CD4-positive, alpha-beta T cell treated with Interleukin-10 for 1 hour (primary cell): ENCODE measurements at regions not wholly inside any gene's neighbourhood (a gene's known extent, or its start where the extent isn't known, plus 50 kb on each side); places are given as distances from the start of the nearest gene placed in this dataset.

Experiments used
- DNase-seq: peaks from one replicate; pipeline ENCODE4 v3.0.0-alpha.2; 2020

DNA sequence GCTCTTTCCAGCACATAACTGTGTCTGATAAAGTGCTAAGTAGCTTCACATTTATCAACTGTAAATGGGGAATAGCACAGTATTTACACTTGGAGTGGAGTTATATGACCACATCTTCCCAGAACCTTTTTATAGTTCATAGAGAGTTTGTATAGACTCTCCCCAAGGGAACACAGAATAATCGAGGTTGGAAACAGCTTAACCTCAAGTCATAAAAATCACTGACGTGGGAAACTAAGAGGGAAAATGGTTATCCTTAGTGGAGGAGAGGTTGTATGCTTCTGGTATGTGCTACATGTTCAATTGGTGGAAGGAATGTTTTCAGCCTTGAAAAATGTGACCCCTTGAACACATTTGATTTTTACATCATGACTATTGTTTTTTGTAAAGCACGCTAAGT lies 167.9 kb upstream of the KIAA1217 start:
- no peak for DNase-seq

DNA sequence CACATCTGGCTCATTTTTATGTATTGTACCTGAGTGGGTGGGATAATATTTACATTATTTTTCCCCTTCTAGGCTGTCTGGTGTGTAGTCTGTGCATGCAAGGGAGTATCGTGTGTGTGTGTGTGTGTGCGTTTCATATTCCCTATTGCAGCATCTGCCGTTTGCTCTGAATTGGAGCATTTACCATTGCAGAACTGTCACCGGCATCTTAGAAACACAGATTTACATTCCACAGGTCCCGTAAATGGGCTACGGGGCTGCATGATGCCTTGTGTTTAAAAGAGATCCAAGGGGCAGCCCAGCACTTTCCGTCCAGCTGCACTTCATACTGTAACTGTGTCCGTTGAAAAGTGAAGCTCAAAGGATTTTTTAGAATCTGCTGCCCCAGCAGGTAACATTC lies 167.1 kb upstream of the KIAA1217 start:
- DNase-seq, result no peak

GRCh38 chr10:24042884-24043283 lies 166.1 kb upstream of the KIAA1217 start:
- no peak for DNase-seq

- no peak for DNase-seq
These were observed 162.9 kb upstream of the KIAA1217 start for GRCh38 chr10:24046060-24046459.

DNA sequence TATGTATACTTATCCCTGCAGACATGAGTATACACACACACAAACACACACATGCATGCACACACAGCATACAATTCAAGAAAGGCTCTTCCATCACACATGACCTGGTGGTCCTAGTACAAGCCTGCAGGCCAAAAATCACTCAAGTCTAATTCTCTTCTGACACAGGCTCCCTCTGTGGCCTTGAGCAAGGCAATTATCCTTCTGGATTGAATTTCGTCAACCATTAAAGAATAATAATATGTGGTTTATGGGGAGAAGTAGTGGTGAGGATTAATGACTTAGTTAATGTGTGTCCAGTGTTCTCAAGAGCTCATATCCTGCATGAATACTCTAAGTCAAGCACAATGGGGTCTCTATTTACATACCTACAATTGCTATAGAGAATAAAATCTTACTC lies 161.8 kb upstream of the KIAA1217 start:
- no peak for DNase-seq

- DNase-seq, result no peak
These were observed 154.5 kb upstream of the KIAA1217 start for GRCh38 chr10:24054421-24054820.

DNA sequence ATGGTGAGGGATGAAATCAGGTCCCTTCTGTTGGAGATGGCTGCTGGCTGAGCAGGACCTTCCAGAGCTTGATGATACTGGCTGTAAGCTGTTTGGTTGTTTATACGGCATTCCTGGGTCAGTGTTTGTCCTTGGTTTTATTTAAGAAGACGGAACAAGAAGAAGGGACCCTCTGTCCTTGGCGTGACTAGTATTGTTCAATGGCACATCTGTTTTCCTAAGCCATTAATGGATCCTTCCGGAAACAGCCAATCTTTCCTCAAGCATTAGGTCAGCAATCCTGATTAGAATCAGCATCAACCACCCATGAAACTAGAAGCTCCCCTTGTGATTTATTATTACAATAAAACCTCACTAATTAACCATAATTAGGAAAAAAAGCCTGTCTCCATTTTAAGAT lies 128.7 kb upstream of the KIAA1217 start:
- no peak for DNase-seq

DNA sequence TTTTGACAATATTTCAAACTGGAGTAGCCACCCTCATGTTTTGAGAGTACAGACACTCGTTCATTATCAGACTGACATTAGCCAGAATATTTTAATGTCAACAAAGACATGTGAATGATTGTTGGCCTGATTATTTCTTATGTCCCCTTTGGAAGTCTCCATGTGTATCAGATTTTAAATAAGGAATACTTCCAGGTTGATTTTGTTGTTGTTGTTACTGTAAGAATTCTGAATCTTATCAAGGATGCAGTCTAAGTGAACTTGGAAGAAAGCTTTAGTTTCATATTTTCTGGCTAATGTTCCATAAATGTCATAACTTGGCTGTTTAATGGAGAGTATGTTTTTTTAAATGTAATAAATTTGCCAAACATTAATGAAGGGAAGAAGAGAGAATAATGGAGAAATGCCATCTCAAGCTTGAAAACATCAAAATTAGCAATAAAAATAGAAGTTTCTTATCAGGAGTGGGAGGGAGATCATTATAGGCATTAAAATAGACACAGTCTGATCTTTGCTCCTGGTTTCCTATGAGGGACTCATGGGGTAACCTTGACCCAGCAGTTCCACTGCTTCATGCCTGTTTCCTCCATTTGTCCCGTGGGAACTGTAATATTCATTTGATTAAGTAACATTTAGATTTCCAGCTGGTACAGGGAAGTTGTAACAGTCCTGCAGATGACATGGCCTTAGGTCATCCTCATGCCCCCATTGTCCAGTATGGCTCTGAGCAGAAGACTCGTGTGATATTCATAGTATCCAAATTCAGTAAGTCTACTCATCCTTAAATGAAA lies 122.4 kb upstream of the KIAA1217 start:
- no peak for DNase-seq

- DNase-seq, result no peak
These were observed 117.7 kb upstream of the KIAA1217 start for GRCh38 chr10:24091256-24091655.

DNA sequence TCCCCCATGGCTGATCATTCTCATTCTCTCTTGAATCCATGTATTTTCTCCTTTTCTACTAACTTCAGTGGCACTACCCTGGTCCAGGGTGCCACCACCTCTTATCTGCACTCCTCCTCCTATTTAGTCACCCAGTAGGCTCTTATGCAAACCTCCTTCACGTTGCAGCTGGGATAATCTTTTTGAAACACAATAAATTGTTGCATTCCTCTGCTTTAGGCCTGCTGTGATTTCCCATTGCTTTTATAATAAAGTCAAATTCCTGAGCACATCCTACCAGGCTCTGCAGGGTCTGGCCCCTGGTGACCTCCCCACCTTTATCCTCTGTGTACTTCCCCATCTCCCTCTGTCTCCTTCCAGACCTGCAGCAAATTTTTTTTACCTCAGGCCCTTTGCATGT lies 112.7 kb upstream of the KIAA1217 start:
- DNase-seq, result no peak

- no peak for DNase-seq
These were observed 111.2 kb upstream of the KIAA1217 start for GRCh38 chr10:24097751-24098207.

- no peak for DNase-seq
These were observed 104.0 kb upstream of the KIAA1217 start for GRCh38 chr10:24104895-24105294.

DNA sequence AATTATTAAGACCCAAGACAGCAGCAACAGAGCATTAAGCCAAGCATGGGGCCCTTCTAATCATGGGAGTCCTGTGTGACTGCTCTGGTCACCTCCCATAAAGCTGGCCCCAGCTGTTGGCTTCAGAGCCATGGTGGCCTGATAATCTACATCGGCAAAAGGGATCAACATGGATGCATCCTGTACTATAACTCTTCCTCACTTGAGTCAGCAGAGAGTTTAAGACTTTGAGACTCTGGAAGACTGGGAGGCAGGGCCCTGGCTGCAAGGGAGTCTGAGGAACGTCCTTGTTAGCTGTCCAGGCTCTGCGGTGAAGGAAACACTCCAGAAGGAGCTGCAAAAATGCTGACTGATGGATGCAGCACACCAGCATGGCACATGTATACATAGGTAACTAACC lies 95.0 kb upstream of the KIAA1217 start:
- no peak for DNase-seq

GRCh38 chr10:24114556-24114955 lies 94.4 kb upstream of the KIAA1217 start:
- no peak for DNase-seq

DNA sequence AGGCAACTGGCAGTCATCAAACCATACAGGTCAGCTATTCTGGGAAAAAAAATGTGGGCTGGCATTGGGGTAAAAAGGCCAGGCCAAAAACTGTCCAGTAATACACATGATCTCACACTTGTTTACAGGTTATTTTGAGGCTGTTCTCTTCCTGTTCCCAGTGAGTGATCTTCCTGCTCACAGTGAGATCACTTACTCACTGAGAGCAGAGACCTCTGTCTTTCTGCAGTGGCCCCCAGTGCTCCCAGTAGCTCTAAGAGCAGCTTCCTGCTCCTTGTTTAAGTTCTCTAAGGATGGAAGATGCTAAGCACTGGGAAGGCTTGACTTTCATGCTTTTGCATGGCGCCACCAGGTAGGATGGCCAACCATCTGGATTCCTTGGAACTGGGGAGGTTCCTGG lies 93.5 kb upstream of the KIAA1217 start:
- no peak for DNase-seq

- DNase-seq, result no peak
These were observed 90.7 kb upstream of the KIAA1217 start for GRCh38 chr10:24118246-24118645.

GRCh38 chr10:24119896-24120295 lies 89.0 kb upstream of the KIAA1217 start:
- DNase-seq, result no peak

DNA sequence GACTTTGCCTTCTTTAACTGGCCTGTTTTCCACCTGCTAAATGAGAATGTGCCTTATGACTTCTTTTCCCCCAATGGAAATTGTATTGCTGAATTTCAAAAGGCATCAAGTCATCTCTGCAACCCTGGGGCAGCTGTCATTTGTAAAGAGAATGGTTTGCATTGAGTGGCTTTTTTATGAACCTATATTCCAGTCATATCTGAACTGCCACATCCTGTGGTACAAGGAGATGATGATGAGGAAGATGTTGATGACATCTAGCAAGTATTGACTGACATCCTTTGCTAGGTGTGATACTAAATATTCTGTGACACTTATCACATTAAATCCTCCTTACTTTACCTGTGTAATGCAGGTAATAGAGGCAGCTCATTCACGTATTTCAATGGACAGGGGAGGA lies 88.3 kb upstream of the KIAA1217 start:
- DNase-seq, result no peak

DNA sequence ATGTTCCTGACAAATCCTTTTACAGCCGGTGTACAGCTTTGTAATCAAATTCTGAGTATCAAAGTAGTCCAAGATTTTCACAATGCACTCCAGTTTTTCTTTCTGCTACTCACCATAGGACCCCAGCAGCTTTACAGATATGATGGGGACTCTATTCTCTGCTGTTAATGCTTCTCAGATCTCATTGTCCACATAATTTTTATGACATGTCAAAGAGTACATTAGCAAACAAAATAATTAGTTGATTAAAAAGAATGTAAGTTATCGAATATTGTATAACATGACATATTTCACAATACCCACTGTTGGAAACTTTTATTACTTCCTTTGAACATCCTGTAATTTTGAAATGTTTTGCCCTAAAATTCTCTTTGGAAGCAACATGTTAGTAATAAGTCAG lies 81.4 kb upstream of the KIAA1217 start:
- DNase-seq, result no peak

GRCh38 chr10:24128066-24128730 lies 80.7 kb upstream of the KIAA1217 start:
- DNase-seq, result no peak

GRCh38 chr10:24132741-24133140 lies 76.2 kb upstream of the KIAA1217 start:
- no peak for DNase-seq

DNA sequence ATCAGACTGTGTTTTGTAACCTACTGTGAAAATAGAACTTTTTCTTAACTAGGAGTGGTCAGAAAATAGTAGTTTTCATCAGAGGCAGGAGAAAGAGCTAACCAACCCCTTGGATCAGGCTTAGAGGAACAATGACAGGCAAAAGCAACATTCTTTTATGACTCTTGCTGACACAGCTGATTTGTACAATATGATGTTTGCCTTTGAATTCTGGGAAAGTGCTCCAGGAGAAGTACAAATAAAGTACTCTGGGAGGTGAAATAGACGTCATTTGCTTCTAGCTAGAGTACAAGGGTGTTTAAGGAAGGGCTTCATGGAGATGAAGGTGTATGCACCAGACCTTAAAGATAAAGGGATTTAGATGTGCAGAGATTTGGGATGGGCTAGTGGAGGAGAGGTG lies 75.1 kb upstream of the KIAA1217 start:
- DNase-seq, result no peak

DNA sequence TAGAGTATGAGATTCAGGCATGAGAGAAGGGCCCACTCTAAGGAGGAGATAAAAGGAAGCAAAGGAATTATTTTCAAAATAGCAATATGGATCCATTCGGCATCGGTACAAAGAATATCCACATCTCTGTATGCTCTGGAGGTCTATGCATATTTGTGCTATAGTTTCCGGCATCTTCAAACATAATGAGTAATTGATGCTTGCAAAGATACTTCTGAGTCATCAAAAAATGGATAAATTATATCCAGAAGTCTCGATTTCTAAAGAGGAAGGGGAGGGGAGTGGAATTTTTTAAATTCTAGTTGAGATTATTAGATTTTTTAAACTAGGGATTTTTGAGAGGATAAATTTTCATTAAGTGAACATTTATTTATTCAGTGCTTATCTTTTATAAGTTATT lies 72.9 kb upstream of the KIAA1217 start:
- DNase-seq, result no peak

GRCh38 chr10:24147321-24147720 lies 61.6 kb upstream of the KIAA1217 start:
- DNase-seq, result no peak

DNA sequence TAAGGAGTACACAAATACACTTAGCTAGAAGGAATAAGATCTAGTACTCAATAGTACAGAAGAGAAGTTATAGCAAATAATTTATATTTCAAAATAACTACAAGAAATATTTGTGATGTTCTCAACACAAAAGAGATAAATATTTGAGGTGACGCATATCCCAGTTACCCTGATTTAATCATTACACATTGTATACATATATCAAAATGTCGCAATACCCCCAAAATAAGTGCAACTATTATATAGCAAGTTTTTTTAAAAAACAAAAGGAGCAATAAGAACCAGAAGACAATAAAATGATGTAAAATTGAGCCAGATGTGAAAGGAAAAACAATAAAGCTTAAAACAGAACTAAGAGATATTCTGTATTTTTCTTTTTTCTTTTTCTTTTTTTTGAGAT lies 59.3 kb upstream of the KIAA1217 start:
- no peak for DNase-seq
